H9 (cell line): ENCODE measurements at regions not wholly inside any gene's neighbourhood (a gene's known extent, or its start where the extent isn't known, plus 50 kb on each side); places are given as distances from the start of the nearest gene placed in this dataset.

Source experiments
- DNase-seq: peaks from one replicate; pipeline ENCODE4 v3.0.0-alpha.2; 2017
- H2AFZ ChIP-seq: one replicate; pipeline ENCODE4 v1.6.1; 2013; ENCODE audit warnings: mild to moderate bottlenecking, low read length, control low read depth, moderate library complexity
- H2AK5ac ChIP-seq: 2 replicates; pipeline ENCODE4 v1.6.1; 2013; ENCODE audit warnings: low read length, control low read depth, mixed read lengths; ENCODE audit not compliant: insufficient read length
- H2BK120ac ChIP-seq: one replicate; pipeline ENCODE4 v1.6.1; 2013; ENCODE audit warnings: low read depth, mild to moderate bottlenecking, low read length, control low read depth, inconsistent platforms; ENCODE audit not compliant: poor library complexity, severe bottlenecking
- H2BK12ac ChIP-seq: 2 replicates; pipeline ENCODE4 v1.6.1; 2013; ENCODE audit warnings: low read length, control low read depth, mixed read lengths, low read depth; ENCODE audit not compliant: insufficient read length
- H2BK15ac ChIP-seq: 2 replicates; pipeline ENCODE4 v1.6.1; 2013; ENCODE audit warnings: low read depth, low read length, control low read depth
- H2BK20ac ChIP-seq: one replicate; pipeline ENCODE4 v1.6.1; 2013; ENCODE audit warnings: low read depth, mild to moderate bottlenecking, low read length, control low read depth, inconsistent platforms; ENCODE audit not compliant: poor library complexity, severe bottlenecking
- H2BK5ac ChIP-seq: 2 replicates; pipeline ENCODE4 v1.6.1; 2013; ENCODE audit warnings: low read length, control low read depth, mixed read lengths; ENCODE audit not compliant: insufficient read length
- H3K14ac ChIP-seq: 2 replicates; pipeline ENCODE4 v1.6.1; 2013; ENCODE audit warnings: low read length, control low read depth; ENCODE audit not compliant: insufficient read depth
- H3K18ac ChIP-seq: 2 replicates; pipeline ENCODE4 v1.6.1; 2013; ENCODE audit warnings: low read depth, mild to moderate bottlenecking, mixed read lengths, low read length, control low read depth; ENCODE audit not compliant: insufficient read length
- H3K23ac ChIP-seq: 2 replicates; pipeline ENCODE4 v1.6.1; 2013; ENCODE audit warnings: low read length, control low read depth, mixed read lengths, low read depth; ENCODE audit not compliant: insufficient read length
- H3K23me2 ChIP-seq: 2 replicates; pipeline ENCODE4 v1.6.1; 2013; ENCODE audit warnings: low read depth, mild to moderate bottlenecking, mixed read lengths, low read length, control low read depth; ENCODE audit not compliant: insufficient read length, poor library complexity, severe bottlenecking
- H3K27ac ChIP-seq: 2 replicates; pipeline ENCODE4 v1.5.1; 2013; ENCODE audit warnings: low read length, control low read depth, mixed read lengths, low read depth; ENCODE audit not compliant: insufficient read length
- H3K27me3 ChIP-seq: 2 replicates; pipeline ENCODE4 v1.6.1; 2013; ENCODE audit warnings: low read length, control low read depth, inconsistent platforms; ENCODE audit not compliant: insufficient read depth
- H3K4ac ChIP-seq: 2 replicates; pipeline ENCODE4 v1.6.1; 2013; ENCODE audit warnings: low read depth, mild to moderate bottlenecking, control low read depth, inconsistent platforms, low read length, moderate library complexity
- H3K4me1 ChIP-seq: 2 replicates; pipeline ENCODE4 v1.6.1; 2013; ENCODE audit warnings: low read length, control low read depth, inconsistent platforms; ENCODE audit not compliant: insufficient read depth
- H3K4me2 ChIP-seq: 2 replicates; pipeline ENCODE4 v1.6.1; 2013; ENCODE audit warnings: low read length, control low read depth, mixed read lengths; ENCODE audit not compliant: insufficient read length, insufficient read depth
- H3K56ac ChIP-seq: 2 replicates; pipeline ENCODE4 v1.6.1; 2013; ENCODE audit warnings: low read depth, mild to moderate bottlenecking, mixed read lengths, low read length, control low read depth; ENCODE audit not compliant: insufficient read length
- H3K79me1 ChIP-seq: 2 replicates; pipeline ENCODE4 v1.6.1; 2013; ENCODE audit warnings: low read depth, mild to moderate bottlenecking, moderate library complexity, low read length, control low read depth, inconsistent platforms; ENCODE audit not compliant: insufficient read depth, poor library complexity, severe bottlenecking
- H3K79me2 ChIP-seq: 2 replicates; pipeline ENCODE4 v1.6.1; 2013; ENCODE audit warnings: low read length, control low read depth, inconsistent platforms; ENCODE audit not compliant: insufficient read depth
- H3K9ac ChIP-seq: 2 replicates; pipeline ENCODE4 v1.6.1; 2013; ENCODE audit warnings: low read length, control low read depth, mixed read lengths; ENCODE audit not compliant: insufficient read length; ENCODE audit errors: extremely low read depth
- H3K9me3 ChIP-seq: one replicate; pipeline ENCODE4 v1.6.1; 2013; ENCODE audit warnings: low read depth, low read length, inconsistent platforms; ENCODE audit not compliant: control insufficient read depth
- H3T11ph ChIP-seq: one replicate; pipeline ENCODE4 v1.6.1; 2013; ENCODE audit warnings: mild to moderate bottlenecking, low read length, control low read depth, inconsistent platforms
- H4K20me1 ChIP-seq: one replicate; pipeline ENCODE4 v1.6.1; 2013; ENCODE audit not compliant: control insufficient read depth, insufficient read length, insufficient read depth
- H4K5ac ChIP-seq: 2 replicates; pipeline ENCODE4 v1.6.1; 2013; ENCODE audit warnings: low read depth, mild to moderate bottlenecking, mixed read lengths, low read length, control low read depth; ENCODE audit not compliant: insufficient read length
- H4K8ac ChIP-seq: replicated peaks from 2 replicates; pipeline ENCODE4 v1.6.1; 2013; ENCODE audit warnings: low read length, control low read depth, mixed read lengths, low read depth; ENCODE audit not compliant: insufficient read length
- H4K91ac ChIP-seq: 2 replicates; pipeline ENCODE4 v1.6.1; 2013; ENCODE audit warnings: low read depth, mild to moderate bottlenecking, moderate library complexity, mixed read lengths, low read length, control low read depth; ENCODE audit not compliant: insufficient read length
- H3K27ac Mint-ChIP-seq, 3 experiments: 2 replicates in 2 of 3; 3 replicates in 1 of 3; pipeline ENCODE4 v1.8.0; 2020 to 2021; ENCODE audit warnings: mixed read lengths in 3 of 3, mild to moderate bottlenecking in 1 of 3, moderate library complexity in 1 of 3
- H3K27me3 Mint-ChIP-seq: 2 replicates; pipeline ENCODE4 v1.8.0; 2021; ENCODE audit warnings: low read depth, mild to moderate bottlenecking, moderate library complexity, mixed read lengths
- H3K36me3 Mint-ChIP-seq, 3 experiments: 2 replicates in 2 of 3; 3 replicates in 1 of 3; pipeline ENCODE4 v1.8.0; 2020 to 2021; ENCODE audit warnings: low read depth in 3 of 3, mixed read lengths in 3 of 3; ENCODE audit not compliant: insufficient read depth in 1 of 3
- H3K4me1 Mint-ChIP-seq, 2 experiments: 2 replicates each; pipeline ENCODE4 v1.8.0; 2020; ENCODE audit warnings: mixed read lengths in 2 of 2
- H3K4me3 Mint-ChIP-seq, 2 experiments: 2 replicates in 1 of 2; 3 replicates in 1 of 2; pipeline ENCODE4 v1.8.0; 2020 to 2021; ENCODE audit warnings: mild to moderate bottlenecking in 2 of 2, mixed read lengths in 2 of 2, moderate library complexity in 1 of 2
- H3K9me3 Mint-ChIP-seq, 2 experiments: 2 replicates in 1 of 2; 3 replicates in 1 of 2; pipeline ENCODE4 v1.8.0; 2020; ENCODE audit warnings: mild to moderate bottlenecking in 2 of 2, mixed read lengths in 2 of 2, moderate library complexity in 1 of 2
- WGBS: extraction: QIAGEN DNeasy Blood & Tissue Kit; methylation state at CpG from one replicate; pipeline ENCODE4 v1.1.7; 2013; ENCODE audit warnings: missing lambda C conversion rate, low lambda C conversion rate, mixed read lengths; ENCODE audit not compliant: insufficient read length; ENCODE audit errors: extremely low coverage; 5-methylcytosine and 5-hydroxymethylcytosine counted together
- TF ChIP-seq, protein P1 (sequence below): fragments of 200-600 bp; sonication (generic); conservative IDR thresholded peaks from 3 replicates; pipeline ENCODE4 v1.8.0; 2021; ENCODE audit warnings: antibody characterized with exemption, mild to moderate bottlenecking

DNA sequence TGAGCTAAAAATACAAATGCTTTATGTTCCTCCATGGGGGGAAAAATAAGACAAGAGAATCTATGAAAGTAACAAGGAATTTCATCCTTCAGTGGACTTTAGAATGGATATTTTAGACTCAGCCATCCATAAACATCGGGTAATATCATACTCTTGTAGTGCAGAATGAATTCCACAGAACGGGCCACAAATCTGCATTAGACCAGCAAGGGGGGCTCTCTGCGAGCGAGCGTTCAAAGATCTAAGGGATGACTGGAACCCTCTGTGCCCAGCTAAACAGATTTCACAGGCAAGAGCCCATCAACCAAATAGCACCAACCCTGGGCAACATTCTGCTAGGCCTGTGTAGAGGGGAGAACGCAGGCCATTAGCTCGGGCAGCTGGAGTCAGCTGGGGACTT is 537.9 kb upstream of the CDH11 start:
- no peaks in the 10 kb centered on the region for H4K20me1 ChIP-seq

More for the DNA sequence above, 537.9 kb upstream of the CDH11 start:
- Mint-ChIP-seq H3K4me3 (no peak overlapping the region), H3K4me1 (peaks cover 23 to 26% of the 10 kb centered on the region in 2 experiments), H3K27me3 (peaks cover 3% of the 10 kb centered on the region), H3K36me3 (no peaks in the 10 kb centered on the region; a peak in 3 of 7 replicates), H3K9me3 (peaks cover 0 to 3% of the 10 kb centered on the region in 2 experiments; a peak in 1 of 5 replicates), H3K27ac (no peak overlapping the region)
- Histone ChIP-seq H3K79me1 (no peaks in the 10 kb centered on the region), H4K91ac (no peak overlapping the region), H4K5ac (no peak overlapping the region), H3K27me3 (no peaks in the 10 kb centered on the region), H2AK5ac (no peak overlapping the region), H4K8ac (no peak overlapping the region), H3K4me2 (no peak overlapping the region), H3K27ac (no peak overlapping the region), H2BK120ac (no peak overlapping the region), H3K79me2 (no peaks in the 10 kb centered on the region), H2BK20ac (no peak overlapping the region), H3K9ac (no peak overlapping the region), H2BK12ac (no peak overlapping the region), H2AFZ (no peak overlapping the region), H3K14ac (peak overlapping the region; percentile 12; the same call in 1 of the 2 replicates), H2BK5ac (no peak overlapping the region), H3K23me2 (no peaks in the 10 kb centered on the region), H3K4ac (no peak overlapping the region), H3K4me1 (no peaks in the 10 kb centered on the region; the same call in 1 of the 2 replicates), H2BK15ac (no peak overlapping the region), H3K18ac (no peak overlapping the region), H3K9me3 (no peaks in the 10 kb centered on the region), H3T11ph (no peak overlapping the region), H3K23ac (no peak overlapping the region), H3K56ac (no peak overlapping the region)
- WGBS = no CpG with 5 or more reads among the region's 7 CpGs
- DNase-seq = no peak
- TF ChIP-seq, protein P1, sequence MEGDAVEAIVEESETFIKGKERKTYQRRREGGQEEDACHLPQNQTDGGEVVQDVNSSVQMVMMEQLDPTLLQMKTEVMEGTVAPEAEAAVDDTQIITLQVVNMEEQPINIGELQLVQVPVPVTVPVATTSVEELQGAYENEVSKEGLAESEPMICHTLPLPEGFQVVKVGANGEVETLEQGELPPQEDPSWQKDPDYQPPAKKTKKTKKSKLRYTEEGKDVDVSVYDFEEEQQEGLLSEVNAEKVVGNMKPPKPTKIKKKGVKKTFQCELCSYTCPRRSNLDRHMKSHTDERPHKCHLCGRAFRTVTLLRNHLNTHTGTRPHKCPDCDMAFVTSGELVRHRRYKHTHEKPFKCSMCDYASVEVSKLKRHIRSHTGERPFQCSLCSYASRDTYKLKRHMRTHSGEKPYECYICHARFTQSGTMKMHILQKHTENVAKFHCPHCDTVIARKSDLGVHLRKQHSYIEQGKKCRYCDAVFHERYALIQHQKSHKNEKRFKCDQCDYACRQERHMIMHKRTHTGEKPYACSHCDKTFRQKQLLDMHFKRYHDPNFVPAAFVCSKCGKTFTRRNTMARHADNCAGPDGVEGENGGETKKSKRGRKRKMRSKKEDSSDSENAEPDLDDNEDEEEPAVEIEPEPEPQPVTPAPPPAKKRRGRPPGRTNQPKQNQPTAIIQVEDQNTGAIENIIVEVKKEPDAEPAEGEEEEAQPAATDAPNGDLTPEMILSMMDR = no peak
